HepG2 (cell line): ENCODE measurements at regions not wholly inside any gene's neighbourhood (a gene's known extent, or its start where the extent isn't known, plus 50 kb on each side); places are given as distances from the start of the nearest gene placed in this dataset.

Source experiments
- HNRNPUL1 ChIP-seq: fragments of 200-400 bp; formaldehyde crosslinking; IDR thresholded peaks from 2 replicates; pipeline ENCODE4 v1.6.1; 2017; ENCODE audit warnings: low read depth, mild to moderate bottlenecking, low read length, moderate library complexity
- ISL2 ChIP-seq: sonication (generic); formaldehyde crosslinking; IDR thresholded peaks from 2 replicates; pipeline ENCODE4 v1.5.0; 2020; ENCODE audit warnings: missing genetic modification reagents
- MAFK ChIP-seq, 2 experiments: IDR thresholded peaks in 1 of 2; conservative IDR thresholded peaks in 1 of 2; 2 replicates each; pipeline ENCODE4 v1.6.1; 2011; ENCODE audit warnings: improper control_type of control experiment in 2 of 2, low read length in 2 of 2
- NFYB ChIP-seq: sonication (generic); formaldehyde crosslinking; IDR thresholded peaks from 2 replicates; pipeline ENCODE4 v1.4.0; 2020; ENCODE audit warnings: missing genetic modification reagents
- PHF21A ChIP-seq: sonication (generic); formaldehyde crosslinking; IDR thresholded peaks from 2 replicates; pipeline ENCODE4 v1.5.0; 2020; ENCODE audit warnings: mild to moderate bottlenecking, missing genetic modification reagents
- RBM39 ChIP-seq: fragments of 200-400 bp; formaldehyde crosslinking; IDR thresholded peaks from one replicate; pipeline ENCODE4 v1.6.1; 2018; ENCODE audit warnings: antibody characterized with exemption, mild to moderate bottlenecking, low read depth, low read length; ENCODE audit not compliant: poor library complexity, severe bottlenecking
- SYNCRIP ChIP-seq: fragments of 200-400 bp; formaldehyde crosslinking; IDR thresholded peaks from 2 replicates; pipeline ENCODE4 v1.6.1; 2018; ENCODE audit warnings: mild to moderate bottlenecking, low read depth, low read length; ENCODE audit not compliant: insufficient read depth
- TCF12 ChIP-seq, 2 experiments: fragments of 450-650 bp in 1 of 2; sonication (generic) in 1 of 2; formaldehyde crosslinking in 1 of 2; IDR thresholded peaks; 2 replicates each; pipeline versions ENCODE4 v1.6.1 to v1.8.0; 2017 to 2022; ENCODE audit warnings: antibody characterized with exemption in 1 of 2, mild to moderate bottlenecking in 1 of 2, missing genetic modification reagents in 1 of 2, moderate library complexity in 1 of 2
- ZNF256 ChIP-seq: sonication (generic); formaldehyde crosslinking; conservative IDR thresholded peaks from 2 replicates; pipeline ENCODE4 v1.4.0; 2020; ENCODE audit warnings: missing genetic modification reagents
- ZNF441 ChIP-seq: sonication (generic); formaldehyde crosslinking; IDR thresholded peaks from 2 replicates; pipeline ENCODE4 v1.7.0; 2021; ENCODE audit warnings: missing genetic modification reagents, borderline replicate concordance
- ZNF598 ChIP-seq: sonication (generic); formaldehyde crosslinking; IDR thresholded peaks from 2 replicates; pipeline ENCODE4 v1.5.1; 2020; ENCODE audit warnings: mild to moderate bottlenecking, missing genetic modification reagents, borderline replicate concordance
- TF ChIP-seq, protein P1 (sequence below): sonication (generic); formaldehyde crosslinking; IDR thresholded peaks from 2 replicates; pipeline ENCODE4 v1.5.1; 2020; ENCODE audit warnings: mild to moderate bottlenecking, missing genetic modification reagents, borderline replicate concordance
- TF ChIP-seq, protein P2 (sequence below): sonication (generic); formaldehyde crosslinking; conservative IDR thresholded peaks from 2 replicates; pipeline ENCODE4 v1.4.0; 2020; ENCODE audit warnings: mild to moderate bottlenecking, missing genetic modification reagents, moderate library complexity
- TF ChIP-seq, protein P3 (sequence below): sonication (generic); formaldehyde crosslinking; IDR thresholded peaks from 2 replicates; pipeline ENCODE4 v1.4.0; 2020; ENCODE audit warnings: mild to moderate bottlenecking, missing genetic modification reagents

DNA sequence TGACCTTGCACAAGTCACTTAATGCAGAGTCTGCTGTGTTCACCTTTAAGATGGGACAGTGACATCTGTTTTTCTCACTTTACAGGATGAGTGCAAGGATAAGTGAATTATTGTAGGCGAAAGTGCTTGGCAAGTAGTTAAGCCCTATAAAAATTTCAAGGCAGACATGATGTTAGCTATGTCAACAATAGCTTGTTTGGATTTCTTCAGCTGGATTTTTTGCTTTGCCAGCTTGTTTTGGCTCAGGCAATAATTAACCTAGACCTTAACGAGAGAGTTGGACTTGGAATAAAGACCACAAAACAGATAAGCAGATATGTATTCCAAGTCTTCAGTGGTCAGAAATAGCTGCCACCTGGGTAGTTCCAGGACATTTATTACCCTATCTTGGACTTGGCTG is 255.2 kb downstream of the ARL4A start (continued):
- TF ChIP-seq, protein P1, sequence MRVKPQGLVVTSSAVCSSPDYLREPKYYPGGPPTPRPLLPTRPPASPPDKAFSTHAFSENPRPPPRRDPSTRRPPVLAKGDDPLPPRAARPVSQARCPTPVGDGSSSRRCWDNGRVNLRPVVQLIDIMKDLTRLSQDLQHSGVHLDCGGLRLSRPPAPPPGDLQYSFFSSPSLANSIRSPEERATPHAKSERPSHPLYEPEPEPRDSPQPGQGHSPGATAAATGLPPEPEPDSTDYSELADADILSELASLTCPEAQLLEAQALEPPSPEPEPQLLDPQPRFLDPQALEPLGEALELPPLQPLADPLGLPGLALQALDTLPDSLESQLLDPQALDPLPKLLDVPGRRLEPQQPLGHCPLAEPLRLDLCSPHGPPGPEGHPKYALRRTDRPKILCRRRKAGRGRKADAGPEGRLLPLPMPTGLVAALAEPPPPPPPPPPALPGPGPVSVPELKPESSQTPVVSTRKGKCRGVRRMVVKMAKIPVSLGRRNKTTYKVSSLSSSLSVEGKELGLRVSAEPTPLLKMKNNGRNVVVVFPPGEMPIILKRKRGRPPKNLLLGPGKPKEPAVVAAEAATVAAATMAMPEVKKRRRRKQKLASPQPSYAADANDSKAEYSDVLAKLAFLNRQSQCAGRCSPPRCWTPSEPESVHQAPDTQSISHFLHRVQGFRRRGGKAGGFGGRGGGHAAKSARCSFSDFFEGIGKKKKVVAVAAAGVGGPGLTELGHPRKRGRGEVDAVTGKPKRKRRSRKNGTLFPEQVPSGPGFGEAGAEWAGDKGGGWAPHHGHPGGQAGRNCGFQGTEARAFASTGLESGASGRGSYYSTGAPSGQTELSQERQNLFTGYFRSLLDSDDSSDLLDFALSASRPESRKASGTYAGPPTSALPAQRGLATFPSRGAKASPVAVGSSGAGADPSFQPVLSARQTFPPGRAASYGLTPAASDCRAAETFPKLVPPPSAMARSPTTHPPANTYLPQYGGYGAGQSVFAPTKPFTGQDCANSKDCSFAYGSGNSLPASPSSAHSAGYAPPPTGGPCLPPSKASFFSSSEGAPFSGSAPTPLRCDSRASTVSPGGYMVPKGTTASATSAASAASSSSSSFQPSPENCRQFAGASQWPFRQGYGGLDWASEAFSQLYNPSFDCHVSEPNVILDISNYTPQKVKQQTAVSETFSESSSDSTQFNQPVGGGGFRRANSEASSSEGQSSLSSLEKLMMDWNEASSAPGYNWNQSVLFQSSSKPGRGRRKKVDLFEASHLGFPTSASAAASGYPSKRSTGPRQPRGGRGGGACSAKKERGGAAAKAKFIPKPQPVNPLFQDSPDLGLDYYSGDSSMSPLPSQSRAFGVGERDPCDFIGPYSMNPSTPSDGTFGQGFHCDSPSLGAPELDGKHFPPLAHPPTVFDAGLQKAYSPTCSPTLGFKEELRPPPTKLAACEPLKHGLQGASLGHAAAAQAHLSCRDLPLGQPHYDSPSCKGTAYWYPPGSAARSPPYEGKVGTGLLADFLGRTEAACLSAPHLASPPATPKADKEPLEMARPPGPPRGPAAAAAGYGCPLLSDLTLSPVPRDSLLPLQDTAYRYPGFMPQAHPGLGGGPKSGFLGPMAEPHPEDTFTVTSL (CRISPR knock-in tag): peak; percentile 74; the same call in 1 of the 2 replicates
- TF ChIP-seq ISL2 (CRISPR knock-in tag) (peak; percentile 89), HNRNPUL1 (0 out of 2 replicates have a peak, but pooled peaks have one; percentile 45), PHF21A (CRISPR knock-in tag) (peak; percentile 79), ZNF441 (CRISPR knock-in tag) (no peak), SYNCRIP (no peak), MAFK (conservative IDR thresholded peaks at IDR 0.05 in 1 of 2, IDR thresholded peaks at IDR 0.05 in 1 of 2; ENCODE audit: low read length in 2 of 2) (peak; percentile 92 to 94), TCF12 (IDR thresholded peaks at IDR 0.05) (no peak), TCF12 (CRISPR knock-in tag; IDR thresholded peaks at IDR 0.05) (no peak), ZNF256 (CRISPR knock-in tag) (no peak), NFYB (CRISPR knock-in tag) (no peak), ZNF598 (CRISPR knock-in tag) (no peak), RBM39 (no peak)
- TF ChIP-seq, protein P2, sequence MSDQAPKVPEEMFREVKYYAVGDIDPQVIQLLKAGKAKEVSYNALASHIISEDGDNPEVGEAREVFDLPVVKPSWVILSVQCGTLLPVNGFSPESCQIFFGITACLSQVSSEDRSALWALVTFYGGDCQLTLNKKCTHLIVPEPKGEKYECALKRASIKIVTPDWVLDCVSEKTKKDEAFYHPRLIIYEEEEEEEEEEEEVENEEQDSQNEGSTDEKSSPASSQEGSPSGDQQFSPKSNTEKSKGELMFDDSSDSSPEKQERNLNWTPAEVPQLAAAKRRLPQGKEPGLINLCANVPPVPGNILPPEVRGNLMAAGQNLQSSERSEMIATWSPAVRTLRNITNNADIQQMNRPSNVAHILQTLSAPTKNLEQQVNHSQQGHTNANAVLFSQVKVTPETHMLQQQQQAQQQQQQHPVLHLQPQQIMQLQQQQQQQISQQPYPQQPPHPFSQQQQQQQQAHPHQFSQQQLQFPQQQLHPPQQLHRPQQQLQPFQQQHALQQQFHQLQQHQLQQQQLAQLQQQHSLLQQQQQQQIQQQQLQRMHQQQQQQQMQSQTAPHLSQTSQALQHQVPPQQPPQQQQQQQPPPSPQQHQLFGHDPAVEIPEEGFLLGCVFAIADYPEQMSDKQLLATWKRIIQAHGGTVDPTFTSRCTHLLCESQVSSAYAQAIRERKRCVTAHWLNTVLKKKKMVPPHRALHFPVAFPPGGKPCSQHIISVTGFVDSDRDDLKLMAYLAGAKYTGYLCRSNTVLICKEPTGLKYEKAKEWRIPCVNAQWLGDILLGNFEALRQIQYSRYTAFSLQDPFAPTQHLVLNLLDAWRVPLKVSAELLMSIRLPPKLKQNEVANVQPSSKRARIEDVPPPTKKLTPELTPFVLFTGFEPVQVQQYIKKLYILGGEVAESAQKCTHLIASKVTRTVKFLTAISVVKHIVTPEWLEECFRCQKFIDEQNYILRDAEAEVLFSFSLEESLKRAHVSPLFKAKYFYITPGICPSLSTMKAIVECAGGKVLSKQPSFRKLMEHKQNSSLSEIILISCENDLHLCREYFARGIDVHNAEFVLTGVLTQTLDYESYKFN (CRISPR knock-in tag): peak; percentile 93
- TF ChIP-seq, protein P3, sequence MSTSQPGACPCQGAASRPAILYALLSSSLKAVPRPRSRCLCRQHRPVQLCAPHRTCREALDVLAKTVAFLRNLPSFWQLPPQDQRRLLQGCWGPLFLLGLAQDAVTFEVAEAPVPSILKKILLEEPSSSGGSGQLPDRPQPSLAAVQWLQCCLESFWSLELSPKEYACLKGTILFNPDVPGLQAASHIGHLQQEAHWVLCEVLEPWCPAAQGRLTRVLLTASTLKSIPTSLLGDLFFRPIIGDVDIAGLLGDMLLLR (CRISPR knock-in tag): no peak
